K562 (cell line): ENCODE measurements at regions not wholly inside any gene's neighbourhood (a gene's known extent, or its start where the extent isn't known, plus 50 kb on each side); places are given as distances from the start of the nearest gene placed in this dataset.

Experiments used
- ATAC-seq: fragments of 200-7000 bp; cut with Tn5 transposase; 3 replicates; pipeline ENCODE4 v1.9.1; 2020; ENCODE audit warnings: moderate library complexity
- BruUV-seq: library from RNA; stranded (reverse); fragments of 400-500 nt; replicated peaks from 2 replicates; lab custom pipeline; 2021; lab: Mats Ljungman, UMichigan
- CTCF ChIA-PET: fragments of 300-600 bp; formaldehyde crosslinking; extraction: SDS; loops from one replicate; lab custom pipeline; 2021; ENCODE audit warnings: low intra/inter-chr PET ratio; lab: Yijun Ruan, JAX
- POLR2A ChIA-PET: fragments of 300-600, 350-650 bp; sonication (Branson Sonifier 250); formaldehyde crosslinking; extraction: SDS; loops from one replicate; lab custom pipeline; 2021; ENCODE audit warnings: antibody characterized with exemption, inconsistent platforms; lab: Yijun Ruan, JAX
- DNase-seq, 4 experiments: peaks; one replicate each; pipeline versions ENCODE4 v3.0.0 to v3.0.0-alpha.2; 2011 to 2018; ENCODE audit warnings: low spot score in 3 of 4, mixed read lengths in 3 of 4; ENCODE audit errors: extremely low read depth in 1 of 4
- FAIRE-seq: peaks from 2 replicates; lab custom pipeline; 2011; peaks lifted over from hg19 to GRCh38; lab: Jason Lieb, UNC
- H2AFZ ChIP-seq: 2 replicates; pipeline ENCODE4 v1.6.0; 2011; ENCODE audit warnings: low read depth, low read length, control low read depth, inconsistent platforms
- H3K27ac ChIP-seq: fragments of 200-600 bp; 3 replicates; pipeline ENCODE4 v1.8.0; 2011; ENCODE audit warnings: low read depth, mild to moderate bottlenecking, control low read depth, inconsistent platforms, low read length, moderate library complexity, mixed read lengths; ENCODE audit errors: extremely low read depth
- H3K27me3 ChIP-seq, 2 experiments: fragments of 300-600 bp in 1 of 2; 2 replicates in 1 of 2; 3 replicates in 1 of 2; pipeline versions ENCODE4 v1.6.0 to v1.8.0; 2011; ENCODE audit warnings: inconsistent platforms in 2 of 2, low read length in 2 of 2, mild to moderate bottlenecking in 1 of 2, mixed read lengths in 1 of 2, moderate library complexity in 1 of 2; ENCODE audit not compliant: control insufficient read depth in 2 of 2, insufficient read depth in 2 of 2
- H3K36me3 ChIP-seq: fragments of 300-600 bp; 3 replicates; pipeline ENCODE4 v1.8.0; 2011; ENCODE audit warnings: mild to moderate bottlenecking, low read length, inconsistent platforms; ENCODE audit not compliant: control insufficient read depth, insufficient read depth
- H3K4me1 ChIP-seq, 2 experiments: fragments of 200-600 bp in 1 of 2; replicated peaks in 1 of 2; 2 replicates in 1 of 2; 3 replicates in 1 of 2; pipeline versions ENCODE4 v1.5.1 to v1.8.0; 2011; ENCODE audit warnings: inconsistent platforms in 2 of 2, low read length in 2 of 2, mild to moderate bottlenecking in 1 of 2, mixed read lengths in 1 of 2, moderate library complexity in 1 of 2; ENCODE audit not compliant: control insufficient read depth in 2 of 2, insufficient read depth in 2 of 2
- H3K4me2 ChIP-seq: 2 replicates; pipeline ENCODE4 v1.6.1; 2011; ENCODE audit warnings: low read length, control low read depth, inconsistent platforms, mixed read lengths; ENCODE audit not compliant: insufficient read depth
- H3K4me3 ChIP-seq: fragments of 200-600 bp; sonication (generic), shearing (Covaris generic); 2 replicates; pipeline ENCODE4 v1.5.1; 2016; ENCODE audit warnings: control low read depth, inconsistent platforms
- H3K79me2 ChIP-seq: fragments of 200-600 bp; 3 replicates; pipeline ENCODE4 v1.8.0; 2011; ENCODE audit warnings: low read length, inconsistent platforms; ENCODE audit not compliant: control insufficient read depth, insufficient read depth
- H3K9ac ChIP-seq, 2 experiments: 2 replicates each; pipeline versions ENCODE4 v1.6.0 to v1.6.1; 2011; ENCODE audit warnings: low read depth in 2 of 2, low read length in 2 of 2, control low read depth in 1 of 2, inconsistent platforms in 1 of 2, mild to moderate bottlenecking in 1 of 2, mixed read lengths in 1 of 2; ENCODE audit not compliant: insufficient read depth in 1 of 2
- H3K9me1 ChIP-seq: one replicate; pipeline ENCODE4 v1.6.0; 2011; ENCODE audit warnings: inconsistent platforms, mild to moderate bottlenecking, low read length, moderate library complexity; ENCODE audit not compliant: control insufficient read depth, insufficient read depth
- H3K9me3 ChIP-seq: replicated peaks from 2 replicates; pipeline ENCODE4 v1.5.1; 2011; ENCODE audit warnings: low read depth, low read length, inconsistent platforms; ENCODE audit not compliant: control insufficient read depth, insufficient read depth
- H4K20me1 ChIP-seq: replicated peaks from 2 replicates; pipeline ENCODE4 v1.6.1; 2011; ENCODE audit warnings: low read length, inconsistent platforms, mixed read lengths; ENCODE audit not compliant: control insufficient read depth, insufficient read depth
- ATF7 ChIP-seq: fragments of 450-650 bp; IDR thresholded peaks from 2 replicates; pipeline ENCODE4 v1.7.1; 2014; ENCODE audit warnings: mild to moderate bottlenecking, moderate library complexity
- CHCHD3 ChIP-seq: fragments of 250-450 bp; sonication (Bioruptor Pico); IDR thresholded peaks from 2 replicates; pipeline ENCODE4 v2.1.2; 2022; ENCODE audit warnings: mild to moderate bottlenecking
- FUS ChIP-seq: fragments of 200-400 bp; formaldehyde crosslinking; optimal IDR thresholded peaks from 2 replicates; pipeline ENCODE3; 2017; ENCODE audit warnings: low read depth, low read length
- HDGF ChIP-seq: fragments of 450-650 bp; IDR thresholded peaks from 2 replicates; pipeline ENCODE4 v1.6.1; 2016
- HOXB6 ChIP-seq: fragments of 250-450 bp; sonication (Bioruptor Pico); IDR thresholded peaks from 2 replicates; pipeline ENCODE4 v1.5.1; 2022; ENCODE audit warnings: mild to moderate bottlenecking, borderline replicate concordance
- PTBP1 ChIP-seq: fragments of 200-400 bp; formaldehyde crosslinking; IDR thresholded peaks from 2 replicates; pipeline ENCODE4 v1.6.1; 2017; ENCODE audit warnings: low read depth, low read length
- SMARCB1 ChIP-seq: IDR thresholded peaks from 2 replicates; pipeline ENCODE4 v1.6.1; 2011; ENCODE audit warnings: improper control_type of control experiment, low read depth; ENCODE audit not compliant: insufficient read length
- TAF7 ChIP-seq: fragments of 450-650 bp; IDR thresholded peaks from 2 replicates; pipeline ENCODE4 v1.6.1; 2016; ENCODE audit warnings: missing genetic modification characterization, missing compliant biosample characterization
- XRCC3 ChIP-seq: fragments of 450-650 bp; IDR thresholded peaks from 2 replicates; pipeline ENCODE4 v1.6.1; 2017; ENCODE audit warnings: mild to moderate bottlenecking, moderate library complexity
- ZNF830 ChIP-seq: fragments of 250-450 bp; sonication (Bioruptor Pico); IDR thresholded peaks from 2 replicates; pipeline ENCODE4 v1.5.0; 2021; ENCODE audit warnings: mild to moderate bottlenecking
- WGBS: fragments of 100-300 bp; shearing (Covaris generic); methylation state at CpG from one replicate; pipeline ENCODE4 v1.1.6; 2016; ENCODE audit warnings: low coverage, mixed read lengths; ENCODE audit not compliant: insufficient coverage; ENCODE audit errors: missing lambda C conversion rate; 5-methylcytosine and 5-hydroxymethylcytosine counted together
- in situ Hi-C: fragments of 300-500 bp; cut with MboI; formaldehyde crosslinking; loops from 4 replicates; pipeline ENCODE4 v1.15.0; 2018; ENCODE audit warnings: inconsistent platforms, mixed read lengths
- intact Hi-C: fragments of 100-400 bp; cut with micrococcal nuclease; formaldehyde crosslinking; loops from 2 replicates; pipeline ENCODE4 v1.14.2; 2022
- TF ChIP-seq, protein P1 (sequence below): fragments of 450-650 bp; IDR thresholded peaks from 2 replicates; pipeline ENCODE4 v1.6.1; 2016; ENCODE audit warnings: mild to moderate bottlenecking

DNA sequence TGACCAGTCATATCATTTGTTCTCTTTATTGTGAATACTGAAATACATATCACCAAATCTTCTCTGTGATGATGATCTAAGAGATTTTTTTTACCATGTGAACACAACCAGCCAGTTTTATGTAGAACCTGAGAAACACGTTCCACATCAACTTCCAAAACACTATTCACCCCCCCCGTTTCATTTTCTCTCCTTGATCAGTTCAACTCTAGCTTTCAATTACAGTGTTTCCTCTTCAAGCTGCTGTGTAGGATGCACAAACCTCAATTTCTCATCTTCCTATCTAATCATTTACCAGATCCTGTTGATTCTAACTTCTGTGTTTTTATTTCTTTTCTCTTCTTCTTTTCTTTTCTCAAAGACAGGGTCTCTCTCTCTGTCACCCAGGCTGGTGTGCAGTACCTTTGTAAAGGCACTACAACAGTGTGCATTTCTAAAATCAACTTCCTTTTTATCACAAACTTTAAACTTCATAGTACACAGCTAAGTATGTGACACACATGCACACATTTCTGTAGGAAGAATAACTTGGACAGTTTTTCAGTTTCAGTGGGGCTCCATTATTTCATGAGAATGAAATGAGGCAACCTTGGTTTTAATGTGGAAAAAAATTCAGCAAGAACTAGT, 149.9 kb upstream of the FBXO33 start:
- Histone ChIP-seq H3K9ac (no peak overlapping the region), H3K4me1 (no peaks in the 10 kb centered on the region), H3K27ac (no peak overlapping the region), H3K27me3 (no peaks in the 10 kb centered on the region), H3K4me2 (no peak overlapping the region), H2AFZ (no peak overlapping the region), H3K9me3 (no peaks in the 10 kb centered on the region), H4K20me1 (no peaks in the 10 kb centered on the region), H3K36me3 (no peaks in the 10 kb centered on the region), H3K9me1 (no peaks in the 10 kb centered on the region), H3K4me3 (no peak overlapping the region), H3K79me2 (no peaks in the 10 kb centered on the region)
- CTCF ChIA-PET: no interaction called here
- no peak for ATAC-seq
- no TSS peak for BruUV-seq
- no peak for TF ChIP-seq XRCC3
- no peak for TF ChIP-seq FUS
- no peak for TF ChIP-seq CHCHD3 (CRISPR knock-in tag)
- no peak for TF ChIP-seq SMARCB1
- no peak for TF ChIP-seq ATF7
- no peak for TF ChIP-seq HOXB6 (CRISPR knock-in tag)
- TF ChIP-seq, protein P1, sequence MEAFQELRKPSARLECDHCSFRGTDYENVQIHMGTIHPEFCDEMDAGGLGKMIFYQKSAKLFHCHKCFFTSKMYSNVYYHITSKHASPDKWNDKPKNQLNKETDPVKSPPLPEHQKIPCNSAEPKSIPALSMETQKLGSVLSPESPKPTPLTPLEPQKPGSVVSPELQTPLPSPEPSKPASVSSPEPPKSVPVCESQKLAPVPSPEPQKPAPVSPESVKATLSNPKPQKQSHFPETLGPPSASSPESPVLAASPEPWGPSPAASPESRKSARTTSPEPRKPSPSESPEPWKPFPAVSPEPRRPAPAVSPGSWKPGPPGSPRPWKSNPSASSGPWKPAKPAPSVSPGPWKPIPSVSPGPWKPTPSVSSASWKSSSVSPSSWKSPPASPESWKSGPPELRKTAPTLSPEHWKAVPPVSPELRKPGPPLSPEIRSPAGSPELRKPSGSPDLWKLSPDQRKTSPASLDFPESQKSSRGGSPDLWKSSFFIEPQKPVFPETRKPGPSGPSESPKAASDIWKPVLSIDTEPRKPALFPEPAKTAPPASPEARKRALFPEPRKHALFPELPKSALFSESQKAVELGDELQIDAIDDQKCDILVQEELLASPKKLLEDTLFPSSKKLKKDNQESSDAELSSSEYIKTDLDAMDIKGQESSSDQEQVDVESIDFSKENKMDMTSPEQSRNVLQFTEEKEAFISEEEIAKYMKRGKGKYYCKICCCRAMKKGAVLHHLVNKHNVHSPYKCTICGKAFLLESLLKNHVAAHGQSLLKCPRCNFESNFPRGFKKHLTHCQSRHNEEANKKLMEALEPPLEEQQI: no peak
- TF ChIP-seq PTBP1: no peak
- TF ChIP-seq ZNF830: no peak
- TF ChIP-seq HDGF: no peak
- no peak for TF ChIP-seq TAF7 (tag)
- no peak for DNase-seq
- POLR2A ChIA-PET: no interaction called here
- in situ Hi-C loops: no loop called here
- FAIRE-seq: no peak
- WGBS: 0% methylated on average over 2 of the region's 2 CpGs
- intact Hi-C loops: no loop called here
